Right lung (tissue), 2 donors: ENCODE measurements at regions not wholly inside any gene's neighbourhood (a gene's known extent, or its start where the extent isn't known, plus 50 kb on each side); places are given as distances from the start of the nearest gene placed in this dataset.
"Not testable (repeated sequence)": the region's sequence is repeated elsewhere in the genome, so short reads cannot be mapped to it uniquely, and the experiment has no call there.

ENCODE experiments used
- DNase-seq, 2 donors: peaks; one replicate each; pipeline ENCODE4 v3.0.0-alpha.2; 2013

GRCh38 chr11:81192516-81192915 is 1541.1 kb downstream of the FAM181B start:
- no peak for DNase-seq

GRCh38 chr11:81190546-81190945 is 1543.1 kb downstream of the FAM181B start:
- DNase-seq: no peak

- not testable (repeated sequence) for DNase-seq
Measured at GRCh38 chr11:81187033-81187432, 1546.6 kb downstream of the FAM181B start.

- no peak for DNase-seq
Measured at GRCh38 chr11:81174646-81175330, 1558.9 kb downstream of the FAM181B start.

GRCh38 chr11:81165164-81165563 is 1568.5 kb downstream of the FAM181B start:
- no peak for DNase-seq

- DNase-seq: no peak
Measured at GRCh38 chr11:81159900-81160299, 1573.8 kb downstream of the FAM181B start.

GRCh38 chr11:81135570-81135969 is 1598.1 kb downstream of the FAM181B start:
- DNase-seq: no peak

GRCh38 chr11:81129618-81130017 is 1604.0 kb downstream of the FAM181B start:
- DNase-seq: no peak

GRCh38 chr11:81112718-81113117 is 1620.9 kb downstream of the FAM181B start:
- no peak for DNase-seq

- DNase-seq: no peak
Measured at GRCh38 chr11:81104051-81104450, 1629.6 kb downstream of the FAM181B start.

GRCh38 chr11:81098471-81098870 is 1635.2 kb downstream of the FAM181B start:
- DNase-seq: no peak

- DNase-seq: no peak
Measured at GRCh38 chr11:81092522-81092921, 1641.1 kb downstream of the FAM181B start.

GRCh38 chr11:81089242-81089641 is 1644.4 kb downstream of the FAM181B start:
- DNase-seq: no peak

- DNase-seq: no peak
Measured at GRCh38 chr11:81080476-81080875, 1639.6 kb upstream of the TENM4 start.

GRCh38 chr11:81072273-81072672 is 1631.4 kb upstream of the TENM4 start:
- peak; percentile 17 to 23 for DNase-seq

GRCh38 chr11:81071606-81072005 is 1630.8 kb upstream of the TENM4 start:
- DNase-seq: no peak

GRCh38 chr11:81070948-81071347 is 1630.1 kb upstream of the TENM4 start:
- no peak for DNase-seq

- no peak for DNase-seq
Measured at GRCh38 chr11:81059356-81059755, 1618.5 kb upstream of the TENM4 start.

- no peak for DNase-seq
Measured at GRCh38 chr11:81052344-81053158, 1611.7 kb upstream of the TENM4 start.

GRCh38 chr11:81039916-81040524 is 1599.2 kb upstream of the TENM4 start:
- DNase-seq: no peak

- no peak for DNase-seq
Measured at GRCh38 chr11:81036168-81036870, 1595.5 kb upstream of the TENM4 start.
